Hepatocyte (in vitro differentiated cells): ENCODE measurements at regions not wholly inside any gene's neighbourhood (a gene's known extent, or its start where the extent isn't known, plus 50 kb on each side); places are given as distances from the start of the nearest gene placed in this dataset.

Experiments used
- CTCF ChIP-seq: fragments of 200-600 bp; sonication (generic); IDR thresholded peaks from 2 replicates; pipeline ENCODE4 v1.5.1; 2016; ENCODE audit warnings: antibody characterized with exemption, mild to moderate bottlenecking; ENCODE audit not compliant: poor library complexity
- EZH2 ChIP-seq: fragments of 200-600 bp; sonication (generic); IDR thresholded peaks from 2 replicates; pipeline ENCODE4 v1.6.1; 2016; ENCODE audit warnings: antibody characterized with exemption, mild to moderate bottlenecking, borderline replicate concordance

- TF ChIP-seq CTCF = no peak
- no peak for TF ChIP-seq EZH2
These were observed 153.4 kb downstream of the NUAK1 start for GRCh38 chr12:105985383-105985782.
